Hematopoietic multipotent progenitor cell treated with erythropoietin and hydrocortisone succinate and interleukin-3 and kit ligand, for 4 days (in vitro differentiated cells): ENCODE measurements at regions not wholly inside any gene's neighbourhood (a gene's known extent, or its start where the extent isn't known, plus 50 kb on each side); places are given as distances from the start of the nearest gene placed in this dataset.
"Not testable (repeated sequence)": the region's sequence is repeated elsewhere in the genome, so short reads cannot be mapped to it uniquely, and the experiment has no call there.

ENCODE experiments used
- DNase-seq: peaks from one replicate; pipeline ENCODE4 v3.0.0-alpha.2; 2015

DNA sequence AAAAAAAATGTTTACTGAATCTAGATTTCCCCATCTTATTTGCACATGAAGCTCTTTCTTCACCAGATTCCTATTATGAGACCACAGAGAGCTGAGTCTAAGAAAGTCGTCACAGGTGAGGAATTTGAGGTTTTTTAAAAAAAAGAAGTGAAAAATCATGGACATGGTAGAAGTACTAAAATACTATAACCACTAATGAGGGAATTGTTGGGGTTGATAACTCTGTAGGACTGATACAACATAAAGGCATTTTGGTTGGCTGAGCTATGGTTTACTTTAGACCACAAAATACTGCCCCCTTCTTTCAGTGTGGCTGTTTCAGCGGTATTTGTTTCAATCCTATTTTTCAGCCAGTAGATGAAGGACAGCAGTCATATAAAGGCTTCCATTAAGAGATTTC is 1111.3 kb downstream of the TYW1 start:
- DNase-seq: no peak

DNA sequence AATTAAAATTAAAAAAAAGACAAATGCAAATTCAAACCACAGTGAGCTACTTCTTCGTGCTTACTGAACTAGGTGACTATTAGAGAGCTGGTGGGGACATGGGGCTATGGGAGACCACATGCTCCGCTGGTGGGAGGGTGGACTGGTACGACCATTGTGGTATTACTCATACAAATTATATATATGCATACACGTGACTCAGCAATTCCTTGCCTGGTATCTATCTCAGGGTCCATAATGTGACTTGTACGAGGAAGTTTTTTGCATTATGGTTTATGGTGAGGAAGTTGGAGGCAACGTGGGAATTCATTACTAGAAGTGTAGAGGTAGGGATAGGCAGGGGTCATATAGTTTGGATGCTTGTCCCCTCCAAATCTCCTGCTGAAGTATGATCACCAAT is 1112.7 kb downstream of the TYW1 start:
- DNase-seq: no peak

DNA sequence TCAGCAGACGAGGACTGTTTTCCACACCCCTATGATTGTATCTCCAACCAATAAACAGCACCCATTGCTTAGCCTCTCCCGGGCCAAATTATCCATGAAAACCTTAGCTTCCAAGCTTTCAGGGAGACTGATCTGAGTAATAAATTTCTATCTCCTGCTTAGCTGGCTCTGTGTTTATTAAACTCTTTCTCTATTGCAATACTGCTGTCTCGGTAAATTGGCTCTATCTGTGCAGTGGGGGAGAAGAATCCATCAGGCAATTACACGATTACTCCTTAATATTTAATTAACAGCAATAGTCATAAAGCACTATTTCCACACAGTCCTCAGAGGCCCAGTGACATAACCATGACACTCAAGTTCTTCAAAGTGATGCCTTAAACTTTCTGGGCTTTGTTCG is 1122.8 kb downstream of the TYW1 start:
- no peak for DNase-seq

DNA sequence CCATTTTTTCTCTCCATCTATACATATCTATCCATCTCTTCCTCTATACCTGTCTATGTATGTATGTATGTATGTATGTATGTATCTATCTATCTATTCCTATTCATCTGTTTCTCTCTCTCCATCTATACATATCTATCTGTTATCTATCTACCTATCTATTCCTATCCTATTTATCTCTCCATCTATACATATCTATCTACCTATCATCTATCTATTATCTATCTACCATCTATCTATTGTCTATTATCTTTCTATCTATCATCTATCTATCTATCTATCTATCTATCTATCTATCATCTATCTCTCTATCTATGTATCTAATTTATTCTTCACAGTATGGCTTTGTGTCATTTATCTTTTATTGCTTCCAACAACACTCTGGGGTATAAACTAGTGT is 1124.4 kb downstream of the TYW1 start:
- DNase-seq: no peak

DNA sequence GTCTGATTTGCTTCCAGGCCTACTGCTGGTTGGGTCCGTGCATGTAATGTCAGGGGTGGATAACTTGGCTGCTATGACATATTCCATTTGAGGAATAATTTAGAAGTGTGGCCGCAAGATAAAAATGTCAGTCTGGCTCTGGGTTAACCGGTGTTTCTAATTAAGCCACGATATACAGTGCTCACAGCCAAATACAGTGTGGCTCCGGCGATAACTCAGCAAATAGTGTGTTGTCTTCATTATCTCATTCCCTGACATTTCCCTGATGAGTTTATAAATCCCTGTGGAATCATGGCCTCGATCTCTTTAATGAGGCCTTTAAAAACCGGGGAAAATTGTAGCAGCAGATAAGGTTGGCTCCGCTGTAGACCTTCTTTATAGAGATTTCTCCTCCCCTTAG is 1125.0 kb downstream of the TYW1 start:
- no peak for DNase-seq

DNA sequence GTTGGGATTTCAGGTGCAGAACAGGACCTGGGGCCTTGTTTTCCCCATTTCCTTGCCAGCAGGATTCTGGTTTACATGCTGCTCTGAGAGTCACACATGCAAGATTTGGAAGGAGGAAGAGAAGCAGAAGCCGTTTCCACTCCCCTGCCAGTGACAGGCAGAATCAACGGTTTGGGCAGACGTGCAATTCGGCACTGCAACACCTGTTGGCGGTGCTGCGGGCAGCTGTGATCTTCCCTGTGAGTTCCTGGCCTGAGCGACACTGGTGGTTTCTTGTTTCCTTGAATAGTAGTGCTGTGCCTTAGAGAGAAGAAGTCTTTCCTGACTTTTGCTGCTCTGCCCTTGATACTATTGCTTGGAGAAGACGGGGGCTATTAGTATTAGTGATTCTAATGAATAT is 1126.2 kb downstream of the TYW1 start:
- DNase-seq: no peak

DNA sequence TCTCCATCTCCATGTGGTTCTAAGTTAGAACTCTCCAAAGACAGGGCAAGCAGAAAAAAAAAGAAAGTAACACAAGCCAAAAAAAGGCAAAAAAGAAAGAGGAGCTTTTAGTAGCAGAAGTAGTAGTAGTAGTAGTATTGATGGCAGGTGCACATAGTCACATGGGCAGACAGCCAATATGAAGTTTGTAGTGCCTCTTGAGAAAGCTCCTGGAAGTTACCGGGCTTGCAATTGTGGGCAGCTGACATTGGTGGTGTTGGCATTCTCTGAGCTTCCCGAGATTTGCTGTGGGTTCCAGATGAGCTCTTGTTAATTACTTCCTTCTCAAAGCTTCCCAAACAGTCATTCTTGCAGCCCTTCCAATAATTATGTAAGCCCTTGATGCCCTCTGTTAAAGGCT is 1128.5 kb downstream of the TYW1 start:
- no peak for DNase-seq

DNA sequence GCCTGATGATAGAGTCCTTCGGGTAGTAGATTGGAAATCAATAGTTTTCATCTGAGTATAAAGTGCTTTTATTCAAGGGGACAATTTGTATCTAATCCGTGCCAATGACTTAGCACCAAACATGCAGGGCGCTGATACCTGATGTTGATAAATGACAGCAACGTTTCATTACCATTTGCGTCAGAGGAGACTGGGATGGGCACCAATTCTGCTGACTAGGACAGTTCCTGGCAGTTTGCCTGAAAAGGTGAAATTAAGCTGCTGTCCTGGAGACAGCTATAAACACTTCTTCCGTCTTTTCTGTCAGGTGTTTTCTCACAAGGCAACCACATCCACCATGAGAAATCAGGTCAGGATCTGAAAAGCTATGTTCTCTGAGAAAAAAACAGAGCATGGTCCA is 1136.4 kb downstream of the TYW1 start:
- no peak for DNase-seq

DNA sequence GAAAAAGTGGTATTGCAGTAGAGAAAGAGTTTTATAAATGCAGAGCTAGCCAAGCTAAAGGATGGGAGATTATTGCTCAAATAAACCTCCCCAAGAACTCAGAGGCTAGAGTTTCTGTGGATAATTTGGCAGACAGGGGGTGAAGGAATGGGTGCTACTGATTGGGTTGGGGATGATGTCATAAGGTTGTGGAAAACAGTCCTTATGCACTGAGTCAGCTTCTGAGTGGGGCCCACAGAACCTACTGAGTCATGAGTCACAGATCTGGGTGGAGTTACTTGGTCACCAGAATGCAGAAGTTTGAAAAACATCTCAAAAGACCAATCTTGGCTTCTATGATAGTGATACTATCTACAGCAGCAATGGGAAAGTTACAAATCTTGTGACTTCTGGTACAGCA is 1146.7 kb downstream of the TYW1 start:
- DNase-seq: no peak

DNA sequence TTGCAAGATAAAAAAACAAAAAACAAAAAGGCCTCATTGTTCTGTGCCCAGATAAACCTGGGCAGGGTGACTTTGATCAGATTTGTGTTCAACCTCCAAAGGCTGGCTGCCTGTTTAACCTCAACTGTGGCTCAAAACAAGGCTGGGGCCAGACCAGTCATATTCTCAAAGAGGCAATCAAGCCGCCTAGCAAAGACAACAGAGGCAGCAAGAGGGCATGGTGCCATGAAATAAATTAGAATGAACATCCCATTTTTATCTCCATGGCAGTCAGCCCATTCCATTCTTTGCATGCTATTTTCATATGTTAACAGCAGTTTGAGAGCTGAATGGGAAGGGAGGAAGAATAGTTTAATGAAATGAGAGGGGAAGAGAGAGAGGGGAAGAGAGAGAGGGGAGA is 1150.3 kb downstream of the TYW1 start:
- no peak for DNase-seq

DNA sequence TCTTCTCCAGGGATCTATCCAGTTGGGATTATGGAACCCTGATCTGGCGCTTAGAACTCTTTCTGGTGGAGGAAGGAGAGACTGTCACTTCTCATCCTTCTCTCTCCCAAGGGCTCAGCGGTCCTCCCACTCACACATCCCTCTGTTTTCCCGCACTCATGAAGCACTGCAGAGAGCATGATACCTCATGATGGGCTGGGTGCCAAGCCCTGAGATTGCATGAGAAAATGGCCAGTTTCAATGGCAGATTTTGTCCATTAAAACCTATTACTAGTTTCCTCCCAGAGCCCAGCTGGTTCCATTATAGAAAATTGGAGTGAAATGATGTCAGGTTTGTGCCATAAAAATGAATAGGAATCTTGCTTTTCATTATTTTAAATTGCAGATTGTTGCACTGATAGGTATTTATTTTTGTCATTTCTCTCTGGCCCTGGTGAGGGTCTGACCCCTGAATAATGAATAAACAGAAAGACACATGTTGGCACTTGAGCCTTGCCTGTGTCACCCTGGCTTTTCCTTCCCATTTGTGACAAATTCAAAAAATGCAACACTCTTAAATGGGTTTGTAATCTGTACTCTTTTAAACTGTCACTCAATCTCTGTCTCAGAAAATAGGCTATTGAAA is 1151.1 kb downstream of the TYW1 start:
- DNase-seq: no peak

DNA sequence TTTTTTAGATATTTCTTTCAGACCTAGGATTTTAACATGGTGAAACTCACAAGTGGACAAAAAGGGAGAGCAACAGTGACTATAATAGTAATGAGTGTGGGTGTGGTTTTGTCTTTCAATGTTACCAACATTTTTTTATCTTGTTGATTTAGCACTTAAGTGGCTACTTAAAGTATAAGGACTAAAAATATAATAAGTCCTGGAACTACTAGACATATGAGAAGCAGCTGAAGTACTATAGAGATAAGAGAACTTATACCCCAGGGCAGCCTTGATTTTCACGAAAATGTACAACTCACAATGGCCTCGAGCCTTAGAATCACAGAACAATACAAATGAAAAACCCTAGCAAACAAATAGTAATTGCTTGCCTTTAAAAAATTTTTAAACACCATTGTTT is 1151.8 kb downstream of the TYW1 start:
- no peak for DNase-seq

DNA sequence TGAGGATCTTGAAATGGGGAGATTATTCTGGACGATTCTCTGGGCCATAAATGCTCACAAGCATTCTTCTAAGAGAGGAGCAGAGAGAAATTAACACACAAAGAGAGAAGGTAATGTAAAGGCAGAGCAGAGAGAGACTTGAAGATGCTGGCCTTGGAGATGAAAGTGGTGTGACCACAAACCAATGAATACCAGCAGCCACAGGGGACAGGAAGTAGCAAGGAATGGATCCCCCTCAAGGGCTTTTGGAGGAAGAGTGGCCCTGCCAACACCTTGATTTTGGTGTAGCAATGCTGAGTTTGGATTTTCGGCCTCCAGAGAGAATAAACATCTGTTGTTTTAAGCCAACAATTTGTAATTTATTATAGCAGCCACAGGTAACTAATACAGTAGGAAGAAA is 1155.6 kb downstream of the TYW1 start:
- no peak for DNase-seq

DNA sequence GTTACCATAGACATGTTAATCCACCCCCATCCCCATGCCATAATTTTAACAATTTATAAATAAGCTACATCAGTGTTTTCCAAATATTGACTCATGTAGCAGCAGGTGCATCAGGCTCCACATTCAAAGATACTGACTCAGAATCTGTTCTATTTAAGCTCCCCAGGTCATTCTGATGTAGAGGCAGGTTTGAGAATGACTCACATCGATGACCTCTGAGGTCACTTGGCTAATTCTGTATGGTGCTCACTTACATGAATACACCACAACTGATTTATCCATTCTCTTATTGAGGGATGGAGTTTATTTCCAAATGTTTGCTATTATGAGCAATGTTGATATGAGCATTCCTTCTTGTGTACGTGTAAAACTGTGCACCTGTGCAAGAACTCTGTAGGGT is 1159.0 kb downstream of the TYW1 start:
- DNase-seq: no peak

DNA sequence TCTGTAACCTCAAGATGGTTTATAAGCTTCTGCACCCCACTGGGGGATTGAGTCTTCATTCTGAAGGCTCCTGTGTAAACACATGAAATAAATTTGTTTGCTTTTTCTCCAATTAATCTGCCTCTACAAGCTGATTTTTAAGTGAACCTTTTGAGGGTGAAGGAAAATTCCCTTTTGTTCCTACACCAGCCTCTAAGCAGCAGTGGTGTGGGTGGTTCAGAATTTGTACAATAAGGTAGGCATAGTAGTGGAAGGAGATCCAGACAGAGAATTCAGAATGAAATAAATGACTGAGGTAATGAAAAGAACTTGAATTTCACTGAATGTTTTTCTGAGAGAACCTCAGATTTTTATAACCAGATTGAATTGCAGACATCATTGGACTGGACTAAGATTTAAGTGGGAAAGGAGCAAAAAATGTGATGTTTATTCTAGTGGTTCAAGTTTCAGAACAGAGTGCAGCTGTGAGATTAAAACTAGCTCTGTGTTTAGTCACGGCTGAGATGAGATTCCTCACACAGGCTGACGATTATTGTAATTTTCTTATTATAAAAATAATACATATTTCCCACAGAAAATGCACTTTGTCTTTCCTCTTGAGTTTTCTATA is 1162.2 kb downstream of the TYW1 start:
- no peak for DNase-seq

DNA sequence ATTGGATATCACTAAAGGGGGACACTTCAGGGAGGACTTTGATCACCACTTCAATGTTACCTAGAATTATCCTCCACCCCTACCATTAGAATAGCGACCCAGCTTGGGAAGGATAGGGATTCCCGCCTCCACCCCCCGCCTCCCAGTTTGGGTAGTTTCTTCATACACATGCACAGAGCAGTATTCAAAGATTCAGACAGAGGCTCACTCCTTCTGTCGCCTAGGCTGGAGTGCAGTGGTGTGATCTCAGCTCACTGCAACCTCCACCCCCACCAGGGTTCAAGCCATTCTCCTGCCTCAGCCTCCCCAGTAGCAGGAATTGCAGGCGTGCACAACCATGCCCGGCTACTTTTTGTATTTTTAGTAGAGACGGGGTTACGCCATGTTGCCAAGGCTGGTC is 1166.1 kb downstream of the TYW1 start:
- DNase-seq: no peak

DNA sequence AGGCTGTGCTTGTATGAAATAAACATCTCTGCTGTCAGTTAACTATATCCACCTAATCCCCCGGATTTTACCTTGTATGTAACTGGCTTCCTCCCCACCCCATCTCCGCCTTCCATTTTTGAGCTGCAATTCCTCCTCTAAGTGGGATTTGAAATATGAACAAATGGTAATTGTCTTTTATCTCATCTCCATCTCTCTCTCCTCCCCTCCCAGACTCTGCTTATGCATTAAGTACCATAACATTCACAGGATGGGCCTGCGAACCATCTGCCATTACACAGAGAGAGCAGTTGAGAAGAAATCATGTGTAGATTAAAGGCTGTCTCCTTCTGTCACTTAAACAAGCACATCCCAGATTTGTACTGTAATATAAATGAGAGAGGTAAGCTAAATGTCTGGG is 1169.9 kb downstream of the TYW1 start:
- DNase-seq: no peak

DNA sequence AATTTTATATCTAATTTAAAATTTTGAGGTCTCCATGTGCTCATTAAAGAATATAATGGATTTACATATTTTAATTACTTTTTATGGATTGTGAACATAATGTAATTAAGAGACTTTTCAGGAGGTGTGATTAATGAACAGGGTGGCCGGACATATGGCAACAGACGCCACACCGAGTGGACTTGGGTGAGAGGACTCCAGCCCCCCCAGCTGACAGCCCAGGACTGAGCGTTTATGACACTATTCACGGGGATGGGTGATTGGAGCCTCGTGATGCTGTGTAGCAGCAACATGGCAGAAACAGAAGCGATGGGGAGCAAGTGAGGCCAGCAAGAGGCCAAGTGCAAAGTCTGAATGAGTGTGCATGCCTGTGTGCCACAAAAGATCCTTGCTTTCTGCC is 1176.9 kb downstream of the TYW1 start:
- no peak for DNase-seq

DNA sequence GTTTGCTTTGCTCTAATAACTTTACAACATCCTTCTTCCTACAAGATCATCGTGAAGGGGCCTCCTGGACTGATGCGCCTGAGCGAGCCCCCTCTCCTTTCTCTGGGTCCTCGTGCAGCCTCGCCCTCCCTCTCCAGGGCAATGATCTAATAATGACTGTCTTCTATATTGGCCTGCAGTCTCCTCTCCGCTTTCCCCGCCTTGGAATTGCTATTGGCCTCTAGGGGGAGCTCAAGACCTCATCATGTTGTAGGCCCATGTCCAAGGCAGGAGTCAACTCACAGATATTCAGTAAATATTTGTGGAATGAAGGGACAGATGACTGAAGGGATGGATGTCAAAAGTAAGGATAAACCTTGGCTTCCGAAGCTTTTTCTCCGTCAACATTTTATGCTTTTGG is 1180.3 kb downstream of the TYW1 start:
- peak; percentile 65 for DNase-seq

DNA sequence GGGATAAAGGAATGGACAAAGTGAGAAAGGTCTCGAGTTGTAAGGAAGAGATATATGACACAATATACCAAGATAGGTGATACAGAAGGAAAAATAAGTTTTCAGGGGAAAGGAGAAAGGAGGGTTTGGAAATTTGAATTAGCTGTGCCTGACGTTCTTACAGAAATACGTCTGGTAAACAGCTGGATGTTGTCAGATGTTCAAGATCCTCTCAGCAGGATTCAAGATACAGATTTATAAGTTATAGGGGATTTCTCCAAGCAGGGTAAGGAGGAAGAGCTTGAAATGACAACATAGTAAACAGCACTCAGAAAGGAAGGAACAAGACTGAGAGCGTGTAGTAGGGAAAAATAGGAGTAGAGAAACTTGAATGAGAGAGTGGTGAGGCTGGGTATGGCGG is 1184.1 kb downstream of the TYW1 start:
- DNase-seq: no peak

DNA sequence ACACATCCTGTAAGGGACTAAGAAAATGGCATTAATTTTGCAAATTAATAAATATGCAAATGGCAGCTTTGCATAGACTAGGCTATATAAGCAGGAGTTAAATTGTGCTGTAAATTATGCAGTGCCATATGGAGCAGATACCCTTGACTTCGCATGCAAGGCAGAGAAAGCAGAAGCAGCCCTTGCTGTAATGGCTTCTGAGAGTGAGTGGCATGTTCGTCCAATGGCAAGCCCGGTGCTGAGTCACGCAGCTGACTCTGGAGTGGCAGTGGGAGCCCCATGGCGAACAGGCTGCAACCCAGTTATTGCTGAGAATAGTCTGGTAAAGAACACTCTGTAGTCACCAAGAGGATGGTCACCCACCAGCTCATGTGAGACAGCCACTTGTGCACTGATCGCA is 1186.5 kb downstream of the TYW1 start:
- DNase-seq: no peak

DNA sequence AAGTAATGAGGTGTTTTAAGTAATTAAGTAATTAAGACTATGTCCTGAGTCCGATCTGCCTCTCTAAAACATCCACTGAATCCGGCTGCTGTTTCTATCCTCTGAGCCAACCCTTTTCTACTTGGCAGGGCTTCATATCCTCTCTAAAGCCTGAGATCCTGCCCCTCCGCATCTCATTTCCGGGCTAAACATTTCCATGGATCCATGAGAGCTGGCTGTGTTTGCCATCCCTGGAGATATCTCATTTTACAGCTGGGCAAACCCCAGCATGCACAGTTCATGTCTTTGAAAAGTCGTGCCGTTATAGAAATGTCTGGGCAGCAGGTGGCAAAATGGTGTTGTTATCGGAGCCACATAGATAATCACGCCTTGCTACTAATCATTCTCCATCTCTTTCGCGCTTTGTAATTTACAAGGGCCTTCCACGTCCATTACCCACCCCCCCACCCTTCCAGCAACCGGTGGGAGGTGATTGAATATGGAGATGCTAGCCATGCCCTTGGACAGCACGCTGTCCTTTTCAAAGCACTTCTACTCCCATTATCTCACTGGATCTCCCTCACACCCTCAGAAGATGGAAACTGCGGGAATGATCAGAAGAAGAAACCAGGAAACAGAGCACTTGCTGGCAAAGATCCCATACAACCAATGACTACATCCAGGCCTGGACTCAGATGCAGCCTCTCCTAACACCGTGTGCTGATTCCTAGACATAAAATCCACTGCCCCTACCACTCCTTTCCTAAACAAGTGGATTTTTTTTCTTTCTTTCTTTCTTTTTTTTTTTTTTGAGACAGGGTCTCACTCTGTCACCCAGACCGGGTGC is 1189.2 kb downstream of the TYW1 start:
- DNase-seq: no peak

DNA sequence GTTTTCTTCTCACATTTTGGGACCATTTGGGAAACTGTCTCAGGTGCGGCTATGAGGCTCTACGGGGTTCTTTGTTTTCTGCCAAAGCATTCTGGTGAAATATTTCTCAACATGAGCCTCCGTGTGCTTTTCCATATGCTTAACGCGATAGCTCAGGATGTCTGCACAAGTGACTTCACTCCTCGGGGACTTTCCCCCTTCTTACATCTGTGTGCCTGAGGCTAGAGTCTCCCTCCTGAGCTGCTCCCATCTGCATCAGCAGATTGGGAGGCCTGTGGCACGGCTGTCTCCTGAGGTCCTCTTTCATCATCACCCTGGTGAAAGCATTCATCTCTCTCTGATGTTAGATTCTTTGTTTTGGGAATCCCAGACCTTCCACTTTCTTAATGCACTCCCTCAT is 1190.9 kb downstream of the TYW1 start:
- no peak for DNase-seq

DNA sequence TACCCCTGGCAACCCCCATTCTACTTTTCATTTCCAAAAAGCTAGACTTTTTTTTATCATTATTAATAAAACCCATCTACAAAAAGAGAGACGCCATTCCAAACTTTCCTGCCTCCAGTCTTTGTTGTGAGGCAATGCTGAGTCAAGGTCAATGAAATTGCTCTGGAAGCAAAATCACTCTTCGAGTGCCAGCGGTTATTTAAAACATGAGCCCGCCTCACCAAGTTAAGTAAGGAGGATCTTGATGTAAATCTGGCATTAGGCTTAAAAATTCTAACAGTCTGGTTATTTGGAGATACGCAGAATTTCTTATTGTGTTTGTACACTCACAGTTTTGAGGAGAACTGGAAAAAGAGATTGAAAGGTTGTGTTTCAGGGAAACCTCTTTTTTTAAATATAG is 1196.3 kb downstream of the TYW1 start:
- DNase-seq: no peak

DNA sequence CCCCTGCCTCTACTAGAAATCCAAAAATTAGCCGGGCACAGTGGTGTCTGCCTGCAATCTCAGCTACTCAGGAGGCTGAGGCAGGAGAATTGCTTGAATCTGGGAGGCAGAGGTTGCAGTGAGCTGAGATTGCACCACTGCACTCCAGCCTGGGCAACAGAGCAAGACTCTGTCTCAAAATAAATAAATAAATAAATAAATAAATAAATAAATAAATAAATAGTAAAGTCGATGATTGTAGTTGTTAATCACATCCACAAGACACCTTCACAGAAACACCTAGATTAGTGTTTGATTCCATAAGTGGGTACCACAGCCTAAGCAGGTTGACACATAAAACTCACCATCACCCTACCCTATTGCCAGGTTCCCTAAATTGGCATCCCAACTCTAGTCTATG is 1199.0 kb downstream of the TYW1 start:
- not testable (repeated sequence) for DNase-seq
